LNCAP (cell line): ENCODE measurements at regions not wholly inside any gene's neighbourhood (a gene's known extent, or its start where the extent isn't known, plus 50 kb on each side); places are given as distances from the start of the nearest gene placed in this dataset.

Experiments
- CTCF ChIP-seq: fragments of 450-650 bp; IDR thresholded peaks from 2 replicates; pipeline ENCODE4 v1.5.1; 2017; ENCODE audit warnings: mild to moderate bottlenecking

GRCh38 chr4:137656661-137657060, 124.4 kb upstream of the PCDH18 start:
- no peak for TF ChIP-seq CTCF

- no peak for TF ChIP-seq CTCF
Measured at GRCh38 chr4:137655302-137655701, 123.0 kb upstream of the PCDH18 start.

- no peak for TF ChIP-seq CTCF
Measured at GRCh38 chr4:137651128-137651527, 118.8 kb upstream of the PCDH18 start.

GRCh38 chr4:137649711-137650450, 117.6 kb upstream of the PCDH18 start:
- TF ChIP-seq CTCF: no peak

- TF ChIP-seq CTCF: no peak
Measured at GRCh38 chr4:137648531-137648930, 116.2 kb upstream of the PCDH18 start.

GRCh38 chr4:137647375-137647774, 115.1 kb upstream of the PCDH18 start:
- peak; percentile 19; the same call in 1 of the 2 replicates for TF ChIP-seq CTCF

- no peak for TF ChIP-seq CTCF
Measured at GRCh38 chr4:137644201-137644600, 111.9 kb upstream of the PCDH18 start.

- TF ChIP-seq CTCF: no peak
Measured at GRCh38 chr4:137641544-137641943, 109.2 kb upstream of the PCDH18 start.
